ENCODE measurements at regions not wholly inside any gene's neighbourhood (a gene's known extent, or its start where the extent isn't known, plus 50 kb on each side); places are given as distances from the start of the nearest gene placed in this dataset.
"Not testable (repeated sequence)": the region's sequence is repeated elsewhere in the genome, so short reads cannot be mapped to it uniquely, and the experiment has no call there.

GRCh38 chr1:234899041-234899729, 229.5 kb downstream of the TOMM20 start:
- DNase-seq (ENCODE audit: low spot score), result peak; percentile 61

- no peak for DNase-seq (ENCODE audit: low spot score)
These were observed 230.1 kb downstream of the TOMM20 start for GRCh38 chr1:234898455-234899033.

- no peak for DNase-seq (ENCODE audit: low spot score)
These were observed 230.7 kb downstream of the TOMM20 start for GRCh38 chr1:234897754-234898454.

GRCh38 chr1:234897390-234897749, 231.3 kb downstream of the TOMM20 start:
- no peak for DNase-seq (ENCODE audit: low spot score)

GRCh38 chr1:234896477-234897389, 231.9 kb downstream of the TOMM20 start:
- no peak for DNase-seq (ENCODE audit: low spot score)

GRCh38 chr1:234893725-234894630, 234.7 kb downstream of the TOMM20 start:
- peak; percentile 66 for DNase-seq (ENCODE audit: low spot score)

- DNase-seq (ENCODE audit: low spot score), result no peak
These were observed 235.3 kb downstream of the TOMM20 start for GRCh38 chr1:234893359-234893724.

GRCh38 chr1:234892642-234893041, 236.0 kb downstream of the TOMM20 start:
- DNase-seq (ENCODE audit: low spot score), result no peak

- no peak for DNase-seq (ENCODE audit: low spot score)
These were observed 237.2 kb downstream of the TOMM20 start for GRCh38 chr1:234891427-234891826.

- DNase-seq (ENCODE audit: low spot score), result no peak
These were observed 239.0 kb downstream of the TOMM20 start for GRCh38 chr1:234889643-234890042.

GRCh38 chr1:234888247-234888646, 240.4 kb downstream of the TOMM20 start:
- DNase-seq (ENCODE audit: low spot score), result not testable (repeated sequence)

GRCh38 chr1:234887016-234887900, 241.4 kb downstream of the TOMM20 start:
- peak; percentile 55 for DNase-seq (ENCODE audit: low spot score)

- DNase-seq (ENCODE audit: low spot score), result no peak
These were observed 242.3 kb downstream of the TOMM20 start for GRCh38 chr1:234886081-234886984.

GRCh38 chr1:234885601-234886000, 243.0 kb downstream of the TOMM20 start:
- DNase-seq (ENCODE audit: low spot score), result no peak

GRCh38 chr1:234884701-234885100, 243.9 kb downstream of the TOMM20 start:
- DNase-seq (ENCODE audit: low spot score), result no peak

- DNase-seq (ENCODE audit: low spot score), result no peak
These were observed 244.6 kb downstream of the TOMM20 start for GRCh38 chr1:234884006-234884405.

- DNase-seq (ENCODE audit: low spot score), result no peak
These were observed 245.7 kb downstream of the TOMM20 start for GRCh38 chr1:234882898-234883297.

- no peak for DNase-seq (ENCODE audit: low spot score)
These were observed 246.5 kb downstream of the TOMM20 start for GRCh38 chr1:234881893-234882771.

Measured in AG08395 (cell line).